ENCODE measurements at regions not wholly inside any gene's neighbourhood (a gene's known extent, or its start where the extent isn't known, plus 50 kb on each side); places are given as distances from the start of the nearest gene placed in this dataset.

- no peak overlapping the region for H3K4me3 ChIP-seq (ENCODE audit: low read depth in 1 of 3, low read length in 3 of 3)
- no peak overlapping the region for H3K27ac ChIP-seq (ENCODE audit: low read depth in 1 of 2, low read length in 2 of 2)
- H3K9ac ChIP-seq (ENCODE audit: low read depth in 1 of 2, low read length in 2 of 2) = no peak overlapping the region
- peak; percentile 64 for DNase-seq (ENCODE audit: low spot score)
- H3K27me3 ChIP-seq (ENCODE audit: control insufficient read depth in 4 of 4, insufficient read depth in 4 of 4, low read length in 3 of 4) = no peaks in the 10 kb centered on the region
- H3K4me1 ChIP-seq (ENCODE audit: control insufficient read depth in 4 of 4, insufficient read depth in 4 of 4, low read length in 3 of 4) = peaks cover 0 to 5% (median 2%) of the 10 kb centered on the region in 4 donors
- WGBS = 75% methylated on average over 11 of the region's 11 CpGs
- TF ChIP-seq TAF1 (conservative IDR thresholded peaks at IDR 0.05) (no peak), YY1 (IDR thresholded peaks at IDR 0.05) (no peak), FOXA2 (IDR thresholded peaks at IDR 0.05) (no peak), HNF4G (IDR thresholded peaks at IDR 0.05) (no peak), CTCF (IDR thresholded peaks at IDR 0.05; ENCODE audit: low read depth, low read length, missing input control) (no peak), ATF3 (IDR thresholded peaks at IDR 0.05) (no peak), NR2F2 (IDR thresholded peaks at IDR 0.05) (no peak), SP1 (IDR thresholded peaks at IDR 0.05) (no peak), RAD21 (IDR thresholded peaks at IDR 0.05) (no peak), MAX (IDR thresholded peaks at IDR 0.05) (no peak), EGR1 (IDR thresholded peaks at IDR 0.05; ENCODE audit: low read depth in 2 of 2) (no peak), GABPA (IDR thresholded peaks at IDR 0.05 in 1 of 2, conservative IDR thresholded peaks at IDR 0.05 in 1 of 2) (no peak), JUND (IDR thresholded peaks at IDR 0.05) (no peak), HNF4A (conservative IDR thresholded peaks at IDR 0.05) (no peak), REST (IDR thresholded peaks at IDR 0.05) (no peak), FOXA1 (IDR thresholded peaks at IDR 0.05) (no peak)
- no peaks in the 10 kb centered on the region for H3K9me3 ChIP-seq (ENCODE audit: control insufficient read depth in 4 of 4, low read length in 3 of 4)
- H3K36me3 ChIP-seq (ENCODE audit: control insufficient read depth in 4 of 4, insufficient read depth in 3 of 4, low read depth in 1 of 4, low read length in 3 of 4) = no peaks in the 10 kb centered on the region
These were observed 357.5 kb upstream of the ID2 start for GRCh38 chr2:8324164-8324856.

GRCh38 chr2:8324901-8325300 lies 357.0 kb upstream of the ID2 start:
- Histone ChIP-seq H3K9ac (ENCODE audit: low read depth in 1 of 2, low read length in 2 of 2) (no peak overlapping the region), H3K27ac (ENCODE audit: low read depth in 1 of 2, low read length in 2 of 2) (no peak overlapping the region), H3K27me3 (ENCODE audit: control insufficient read depth in 4 of 4, insufficient read depth in 4 of 4, low read length in 3 of 4) (no peaks in the 10 kb centered on the region), H3K4me1 (ENCODE audit: control insufficient read depth in 4 of 4, insufficient read depth in 4 of 4, low read length in 3 of 4) (peaks cover under 1 to 9% (median 4%) of the 10 kb centered on the region in 4 donors), H3K36me3 (ENCODE audit: control insufficient read depth in 4 of 4, insufficient read depth in 3 of 4, low read depth in 1 of 4, low read length in 3 of 4) (no peaks in the 10 kb centered on the region), H3K4me3 (ENCODE audit: low read depth in 1 of 3, low read length in 3 of 3) (no peak overlapping the region), H3K9me3 (ENCODE audit: control insufficient read depth in 4 of 4, low read length in 3 of 4) (no peaks in the 10 kb centered on the region)
- no peak for DNase-seq (ENCODE audit: low spot score)
- no peak for TF ChIP-seq FOXA1 (IDR thresholded peaks at IDR 0.05)
- no peak for TF ChIP-seq REST (IDR thresholded peaks at IDR 0.05)
- no peak for TF ChIP-seq RAD21 (IDR thresholded peaks at IDR 0.05)
- no peak for TF ChIP-seq NR2F2 (IDR thresholded peaks at IDR 0.05)
- TF ChIP-seq CTCF (IDR thresholded peaks at IDR 0.05; ENCODE audit: low read depth, low read length, missing input control) = no peak
- no peak for TF ChIP-seq TAF1 (conservative IDR thresholded peaks at IDR 0.05)
- TF ChIP-seq RXRA (IDR thresholded peaks at IDR 0.05) = no peak
- no peak for TF ChIP-seq GABPA (IDR thresholded peaks at IDR 0.05 in 1 of 2, conservative IDR thresholded peaks at IDR 0.05 in 1 of 2)
- WGBS = 92% methylated on average over 5 of the region's 5 CpGs
